Neural progenitor cell (in vitro differentiated cells): ENCODE measurements at regions not wholly inside any gene's neighbourhood (a gene's known extent, or its start where the extent isn't known, plus 50 kb on each side); places are given as distances from the start of the nearest gene placed in this dataset.

Source experiments
- CTCF ChIP-seq: fragments of 200-600 bp; sonication (generic); IDR thresholded peaks from 2 replicates; pipeline ENCODE4 v1.5.1; 2017; ENCODE audit warnings: antibody characterized with exemption, mild to moderate bottlenecking
- EZH2 ChIP-seq: fragments of 200-600 bp; sonication (generic); IDR thresholded peaks from 2 replicates; pipeline ENCODE4 v1.6.1; 2017; ENCODE audit warnings: antibody characterized with exemption, mild to moderate bottlenecking, moderate library complexity

GRCh38 chr3:16800361-16800760 is 84.4 kb upstream of the PLCL2 start:
- TF ChIP-seq EZH2 (no peak), CTCF (no peak)
